GM04504 (cell line): ENCODE measurements at regions not wholly inside any gene's neighbourhood (a gene's known extent, or its start where the extent isn't known, plus 50 kb on each side); places are given as distances from the start of the nearest gene placed in this dataset.

Experiments used
- DNase-seq: peaks from one replicate; pipeline ENCODE4 v3.0.0-alpha.2; 2012; ENCODE audit warnings: low read depth

GRCh38 chr1:165073185-165074007 is 283.1 kb downstream of the LMX1A start:
- peak; percentile 26 for DNase-seq

- DNase-seq: no peak
Observed at GRCh38 chr1:165070675-165071074, 285.8 kb downstream of the LMX1A start.

GRCh38 chr1:165069829-165070228 is 286.7 kb downstream of the LMX1A start:
- DNase-seq: no peak

- DNase-seq: no peak
Observed at GRCh38 chr1:165068741-165069140, 287.8 kb downstream of the LMX1A start.

GRCh38 chr1:165067829-165068228 is 288.7 kb downstream of the LMX1A start:
- DNase-seq: no peak

- peak; percentile 39 for DNase-seq
Observed at GRCh38 chr1:165063181-165063965, 293.1 kb downstream of the LMX1A start.

GRCh38 chr1:165062346-165062745 is 294.2 kb downstream of the LMX1A start:
- no peak for DNase-seq

- no peak for DNase-seq
Observed at GRCh38 chr1:165060285-165060793, 296.2 kb downstream of the LMX1A start.

GRCh38 chr1:165057956-165058355 is 298.6 kb downstream of the LMX1A start:
- no peak for DNase-seq

- DNase-seq: no peak
Observed at GRCh38 chr1:165056914-165057313, 299.6 kb downstream of the LMX1A start.

- no peak for DNase-seq
Observed at GRCh38 chr1:165055581-165055980, 300.9 kb downstream of the LMX1A start.

- DNase-seq: no peak
Observed at GRCh38 chr1:165054627-165055026, 301.9 kb downstream of the LMX1A start.

- no peak for DNase-seq
Observed at GRCh38 chr1:165053351-165053750, 303.2 kb downstream of the LMX1A start.

- no peak for DNase-seq
Observed at GRCh38 chr1:165052936-165053335, 303.6 kb downstream of the LMX1A start.

- no peak for DNase-seq
Observed at GRCh38 chr1:165052431-165052830, 304.1 kb downstream of the LMX1A start.

- DNase-seq: no peak
Observed at GRCh38 chr1:165050246-165050645, 306.3 kb downstream of the LMX1A start.

- no peak for DNase-seq
Observed at GRCh38 chr1:165047994-165048393, 308.5 kb downstream of the LMX1A start.

- no peak for DNase-seq
Observed at GRCh38 chr1:165045902-165046301, 310.6 kb downstream of the LMX1A start.

- DNase-seq: no peak
Observed at GRCh38 chr1:165040641-165041040, 315.9 kb downstream of the LMX1A start.

- DNase-seq: no peak
Observed at GRCh38 chr1:165039996-165040395, 316.5 kb downstream of the LMX1A start.

- no peak for DNase-seq
Observed at GRCh38 chr1:165036403-165036802, 320.1 kb downstream of the LMX1A start.

GRCh38 chr1:165034136-165034809 is 322.2 kb downstream of the LMX1A start:
- DNase-seq: no peak

- DNase-seq: no peak
Observed at GRCh38 chr1:165031001-165031400, 325.5 kb downstream of the LMX1A start.
